ENCODE measurements at regions not wholly inside any gene's neighbourhood (a gene's known extent, or its start where the extent isn't known, plus 50 kb on each side); places are given as distances from the start of the nearest gene placed in this dataset.

GRCh38 chr20:4084096-4084495 is 64.5 kb upstream of the SMOX start:
- TF ChIP-seq, protein P1, sequence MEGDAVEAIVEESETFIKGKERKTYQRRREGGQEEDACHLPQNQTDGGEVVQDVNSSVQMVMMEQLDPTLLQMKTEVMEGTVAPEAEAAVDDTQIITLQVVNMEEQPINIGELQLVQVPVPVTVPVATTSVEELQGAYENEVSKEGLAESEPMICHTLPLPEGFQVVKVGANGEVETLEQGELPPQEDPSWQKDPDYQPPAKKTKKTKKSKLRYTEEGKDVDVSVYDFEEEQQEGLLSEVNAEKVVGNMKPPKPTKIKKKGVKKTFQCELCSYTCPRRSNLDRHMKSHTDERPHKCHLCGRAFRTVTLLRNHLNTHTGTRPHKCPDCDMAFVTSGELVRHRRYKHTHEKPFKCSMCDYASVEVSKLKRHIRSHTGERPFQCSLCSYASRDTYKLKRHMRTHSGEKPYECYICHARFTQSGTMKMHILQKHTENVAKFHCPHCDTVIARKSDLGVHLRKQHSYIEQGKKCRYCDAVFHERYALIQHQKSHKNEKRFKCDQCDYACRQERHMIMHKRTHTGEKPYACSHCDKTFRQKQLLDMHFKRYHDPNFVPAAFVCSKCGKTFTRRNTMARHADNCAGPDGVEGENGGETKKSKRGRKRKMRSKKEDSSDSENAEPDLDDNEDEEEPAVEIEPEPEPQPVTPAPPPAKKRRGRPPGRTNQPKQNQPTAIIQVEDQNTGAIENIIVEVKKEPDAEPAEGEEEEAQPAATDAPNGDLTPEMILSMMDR (conservative IDR thresholded peaks at IDR 0.05; ENCODE audit: low read depth in 2 of 2) = no peak
- no peak for TF ChIP-seq EZH2 (IDR thresholded peaks at IDR 0.05; ENCODE audit: low read depth, unreplicated experiment)
- no peak for TF ChIP-seq ZNF462 (CRISPR knock-in tag; IDR thresholded peaks at IDR 0.05)
- TF ChIP-seq POLR2AphosphoS5 (IDR thresholded peaks at IDR 0.05; ENCODE audit: low read depth) = no peak
- TF ChIP-seq, protein P2, sequence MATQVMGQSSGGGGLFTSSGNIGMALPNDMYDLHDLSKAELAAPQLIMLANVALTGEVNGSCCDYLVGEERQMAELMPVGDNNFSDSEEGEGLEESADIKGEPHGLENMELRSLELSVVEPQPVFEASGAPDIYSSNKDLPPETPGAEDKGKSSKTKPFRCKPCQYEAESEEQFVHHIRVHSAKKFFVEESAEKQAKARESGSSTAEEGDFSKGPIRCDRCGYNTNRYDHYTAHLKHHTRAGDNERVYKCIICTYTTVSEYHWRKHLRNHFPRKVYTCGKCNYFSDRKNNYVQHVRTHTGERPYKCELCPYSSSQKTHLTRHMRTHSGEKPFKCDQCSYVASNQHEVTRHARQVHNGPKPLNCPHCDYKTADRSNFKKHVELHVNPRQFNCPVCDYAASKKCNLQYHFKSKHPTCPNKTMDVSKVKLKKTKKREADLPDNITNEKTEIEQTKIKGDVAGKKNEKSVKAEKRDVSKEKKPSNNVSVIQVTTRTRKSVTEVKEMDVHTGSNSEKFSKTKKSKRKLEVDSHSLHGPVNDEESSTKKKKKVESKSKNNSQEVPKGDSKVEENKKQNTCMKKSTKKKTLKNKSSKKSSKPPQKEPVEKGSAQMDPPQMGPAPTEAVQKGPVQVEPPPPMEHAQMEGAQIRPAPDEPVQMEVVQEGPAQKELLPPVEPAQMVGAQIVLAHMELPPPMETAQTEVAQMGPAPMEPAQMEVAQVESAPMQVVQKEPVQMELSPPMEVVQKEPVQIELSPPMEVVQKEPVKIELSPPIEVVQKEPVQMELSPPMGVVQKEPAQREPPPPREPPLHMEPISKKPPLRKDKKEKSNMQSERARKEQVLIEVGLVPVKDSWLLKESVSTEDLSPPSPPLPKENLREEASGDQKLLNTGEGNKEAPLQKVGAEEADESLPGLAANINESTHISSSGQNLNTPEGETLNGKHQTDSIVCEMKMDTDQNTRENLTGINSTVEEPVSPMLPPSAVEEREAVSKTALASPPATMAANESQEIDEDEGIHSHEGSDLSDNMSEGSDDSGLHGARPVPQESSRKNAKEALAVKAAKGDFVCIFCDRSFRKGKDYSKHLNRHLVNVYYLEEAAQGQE (IDR thresholded peaks at IDR 0.05; ENCODE audit: unreplicated experiment) = no peak
- TF ChIP-seq ETS1 (IDR thresholded peaks at IDR 0.05) = no peak
- no peak for TF ChIP-seq JUNB (IDR thresholded peaks at IDR 0.05; ENCODE audit: unreplicated experiment)
- no peak for TF ChIP-seq CREB1 (CRISPR knock-in tag; IDR thresholded peaks at IDR 0.05; ENCODE audit: low read depth)
- no peak for TF ChIP-seq STAT1 (IDR thresholded peaks at IDR 0.05; ENCODE audit: unreplicated experiment)

Measured in GM23338 (cell line).